SK-N-SH (cell line): ENCODE measurements at regions not wholly inside any gene's neighbourhood (a gene's known extent, or its start where the extent isn't known, plus 50 kb on each side); places are given as distances from the start of the nearest gene placed in this dataset.

Experiments used
- CTCF ChIA-PET: fragments of 300-600, 350-600 bp; formaldehyde crosslinking; extraction: SDS; loops from one replicate; lab custom pipeline; 2021; lab: Yijun Ruan, JAX
- POLR2A ChIA-PET: fragments of 350-600 bp; sonication (Branson Sonifier 250); formaldehyde crosslinking; extraction: SDS; loops from one replicate; lab custom pipeline; 2020; ENCODE audit warnings: antibody characterized with exemption, inconsistent platforms; lab: Yijun Ruan, JAX
- DNase-seq: peaks from one replicate; pipeline ENCODE4 v3.0.0; 2012
- H2AFZ ChIP-seq: fragments of 200-600 bp; sonication (generic); 2 replicates; pipeline ENCODE4 v1.8.1; 2016; ENCODE audit warnings: antibody characterized with exemption, mild to moderate bottlenecking, low read depth
- H3F3A ChIP-seq: fragments of 200-600 bp; sonication (generic); replicated peaks from 2 replicates; pipeline ENCODE3; 2016; ENCODE audit warnings: antibody characterized with exemption, mild to moderate bottlenecking; ENCODE audit not compliant: insufficient read depth
- H3K27ac ChIP-seq, 2 experiments: fragments of 200-500 bp in 1 of 2; fragments of 200-600 bp in 1 of 2; sonication (Bioruptor generic) in 1 of 2; sonication (generic), shearing (Covaris generic) in 1 of 2; 2 replicates each; pipeline versions ENCODE4 v1.5.1 to v1.6.1; 2014 to 2016; ENCODE audit warnings: low read depth in 2 of 2, inconsistent platforms in 1 of 2, low read length in 1 of 2, mild to moderate bottlenecking in 1 of 2, mixed read lengths in 1 of 2
- H3K27me3 ChIP-seq: fragments of 200-600 bp; sonication (generic), shearing (Covaris generic); 2 replicates; pipeline ENCODE4 v1.6.1; 2016; ENCODE audit warnings: mixed run types; ENCODE audit not compliant: insufficient read depth
- H3K36me3 ChIP-seq, 2 experiments: fragments of 200-500 bp in 1 of 2; fragments of 200-600 bp in 1 of 2; sonication (Bioruptor generic) in 1 of 2; sonication (generic) in 1 of 2; replicated peaks in 1 of 2; 2 replicates each; pipeline versions ENCODE3 to v1.5.1; 2014 to 2016; ENCODE audit warnings: low read length in 1 of 2, mild to moderate bottlenecking in 1 of 2; ENCODE audit not compliant: insufficient read depth in 2 of 2, control insufficient read depth in 1 of 2
- H3K4me1 ChIP-seq, 2 experiments: fragments of 200-500 bp in 1 of 2; fragments of 200-600 bp in 1 of 2; sonication (Bioruptor generic) in 1 of 2; sonication (generic), shearing (Covaris generic) in 1 of 2; 2 replicates each; pipeline versions ENCODE4 v1.5.1 to v1.6.1; 2014 to 2016; ENCODE audit warnings: low read depth in 1 of 2, low read length in 1 of 2, mixed run types in 1 of 2; ENCODE audit not compliant: insufficient read depth in 2 of 2, control insufficient read depth in 1 of 2
- H3K4me2 ChIP-seq: fragments of 200-600 bp; sonication (generic), shearing (Covaris generic); 2 replicates; pipeline ENCODE4 v1.6.1; 2017; ENCODE audit warnings: mixed run types
- H3K4me3 ChIP-seq, 2 experiments: fragments of 200-500 bp in 1 of 2; fragments of 200-600 bp in 1 of 2; sonication (Bioruptor generic) in 1 of 2; sonication (generic), shearing (Covaris generic) in 1 of 2; 2 replicates each; pipeline versions ENCODE4 v1.5.1 to v1.8.1; 2014 to 2016; ENCODE audit warnings: low read depth in 2 of 2, inconsistent platforms in 1 of 2, low read length in 1 of 2, mild to moderate bottlenecking in 1 of 2, mixed read lengths in 1 of 2, moderate library complexity in 1 of 2
- H3K79me2 ChIP-seq: fragments of 200-600 bp; sonication (generic); 2 replicates; pipeline ENCODE4 v1.8.1; 2017; ENCODE audit warnings: mild to moderate bottlenecking; ENCODE audit not compliant: insufficient read depth
- H3K9ac ChIP-seq: fragments of 200-600 bp; sonication (generic); 2 replicates; pipeline ENCODE4 v1.6.1; 2017; ENCODE audit warnings: mixed run types
- H3K9me2 ChIP-seq: fragments of 200-600 bp; sonication (generic); 2 replicates; pipeline ENCODE4 v1.6.1; 2017; ENCODE audit warnings: mixed run types
- H3K9me3 ChIP-seq: fragments of 200-600 bp; sonication (generic); 2 replicates; pipeline ENCODE4 v1.6.1; 2017; ENCODE audit warnings: mixed run types, mild to moderate bottlenecking, moderate library complexity
- H4K20me1 ChIP-seq: fragments of 200-600 bp; sonication (generic); 2 replicates; pipeline ENCODE4 v1.6.1; 2017; ENCODE audit warnings: mild to moderate bottlenecking, mixed run types; ENCODE audit not compliant: insufficient read depth
- CTCF ChIP-seq: fragments of 200-600 bp; sonication (generic); IDR thresholded peaks from 2 replicates; pipeline ENCODE4 v1.6.1; 2017; ENCODE audit warnings: antibody characterized with exemption, mild to moderate bottlenecking, moderate library complexity
- ELF1 ChIP-seq: IDR thresholded peaks from 2 replicates; pipeline ENCODE4 v1.4.0; 2012
- EZH2phosphoT487 ChIP-seq: fragments of 200-600 bp; sonication (generic); IDR thresholded peaks from 2 replicates; pipeline ENCODE4 v1.6.1; 2017; ENCODE audit warnings: low read depth, mixed run types, mild to moderate bottlenecking, antibody characterized with exemption, moderate library complexity, borderline replicate concordance
- FOSL2 ChIP-seq: IDR thresholded peaks from 2 replicates; pipeline ENCODE4 v1.4.0; 2012; ENCODE audit warnings: low read depth, mild to moderate bottlenecking, moderate library complexity, borderline replicate concordance
- IRF3 ChIP-seq: fragments of 150-350 bp; IDR thresholded peaks from 2 replicates; pipeline ENCODE4 v1.6.1; 2016; ENCODE audit warnings: mild to moderate bottlenecking, low read depth, low read length
- MEF2A ChIP-seq: IDR thresholded peaks from 2 replicates; pipeline ENCODE4 v1.4.0; 2012; ENCODE audit warnings: low read depth, borderline replicate concordance
- MXI1 ChIP-seq: IDR thresholded peaks from 2 replicates; pipeline ENCODE4 v1.6.1; 2012; ENCODE audit warnings: mild to moderate bottlenecking, low read depth, low read length, improper control_type of control experiment
- PBX3 ChIP-seq: IDR thresholded peaks from 2 replicates; pipeline ENCODE4; 2012
- RAD21 ChIP-seq: IDR thresholded peaks from 2 replicates; pipeline ENCODE4 v1.6.1; 2012; ENCODE audit warnings: mild to moderate bottlenecking, low read length
- RCOR1 ChIP-seq: fragments of 150-350 bp; IDR thresholded peaks from 2 replicates; pipeline ENCODE4 v1.6.1; 2017; ENCODE audit warnings: antibody characterized with exemption, low read length
- REST ChIP-seq: IDR thresholded peaks from 2 replicates; pipeline ENCODE4 v1.6.1; 2012; ENCODE audit warnings: mild to moderate bottlenecking, low read depth, low read length, moderate library complexity
- RXRA ChIP-seq: IDR thresholded peaks from 2 replicates; pipeline ENCODE4 v1.4.0; 2012; ENCODE audit warnings: low read depth, mild to moderate bottlenecking, borderline replicate concordance
- TAF1 ChIP-seq: IDR thresholded peaks from 2 replicates; pipeline ENCODE4 v1.6.1; 2012; ENCODE audit warnings: low read depth, mild to moderate bottlenecking, low read length, moderate library complexity, borderline replicate concordance
- TCF12 ChIP-seq: IDR thresholded peaks from 2 replicates; pipeline ENCODE4 v1.4.0; 2012
- USF1 ChIP-seq: IDR thresholded peaks from 2 replicates; pipeline ENCODE4 v1.4.0; 2012; ENCODE audit warnings: low read depth, borderline replicate concordance
- WGBS: methylation state at CpG from one replicate; pipeline ENCODE4 v1.1.6; 2017; ENCODE audit warnings: low lambda C conversion rate; 5-methylcytosine and 5-hydroxymethylcytosine counted together

- Histone ChIP-seq H3K27ac (no peak overlapping the region), H4K20me1 (no peaks in the 10 kb centered on the region), H3K4me2 (no peak overlapping the region), H3K4me3 (no peak overlapping the region), H3K4me1 (no peaks in the 10 kb centered on the region; a peak in 1 of 4 replicates), H3F3A (no peaks in the 10 kb centered on the region), H2AFZ (no peak overlapping the region), H3K9me2 (no peaks in the 10 kb centered on the region), H3K27me3 (no peaks in the 10 kb centered on the region), H3K9ac (no peak overlapping the region), H3K9me3 (no peaks in the 10 kb centered on the region), H3K79me2 (no peaks in the 10 kb centered on the region), H3K36me3 (no peaks in the 10 kb centered on the region)
- 22% methylated on average over 2 of the region's 2 CpGs for WGBS
- DNase-seq, result no peak
- ChIA-PET CTCF (no interaction called here), POLR2A (no interaction called here)
- TF ChIP-seq RCOR1 (no peak), RXRA (no peak), USF1 (no peak), PBX3 (no peak), IRF3 (no peak), FOSL2 (no peak), REST (no peak), TAF1 (no peak), CTCF (no peak), MEF2A (no peak), TCF12 (no peak), RAD21 (no peak), ELF1 (no peak), EZH2phosphoT487 (no peak), MXI1 (no peak)
- TF ChIP-seq, all 33 proteins: peak for 0
Measured at GRCh38 chr15:45918839-45919238, 284.0 kb downstream of the SQOR start.
